GM12875 (cell line): ENCODE measurements at regions not wholly inside any gene's neighbourhood (a gene's known extent, or its start where the extent isn't known, plus 50 kb on each side); places are given as distances from the start of the nearest gene placed in this dataset.

ENCODE experiments used
- H3K4me3 ChIP-seq: one replicate; pipeline ENCODE4 v1.5.1; 2011; ENCODE audit warnings: low read depth, low read length, control low read depth
- TF ChIP-seq, protein P1 (sequence below): IDR thresholded peaks from 2 replicates; pipeline ENCODE4 v1.5.1; 2011; ENCODE audit warnings: low read depth, mild to moderate bottlenecking, control low read depth, inconsistent platforms, low read length, moderate library complexity, borderline replicate concordance; ENCODE audit not compliant: insufficient read depth

GRCh38 chr1:58883888-58884482 is 100.1 kb upstream of the JUN start:
- H3K4me3 ChIP-seq, result no peak overlapping the region
- TF ChIP-seq, protein P1, sequence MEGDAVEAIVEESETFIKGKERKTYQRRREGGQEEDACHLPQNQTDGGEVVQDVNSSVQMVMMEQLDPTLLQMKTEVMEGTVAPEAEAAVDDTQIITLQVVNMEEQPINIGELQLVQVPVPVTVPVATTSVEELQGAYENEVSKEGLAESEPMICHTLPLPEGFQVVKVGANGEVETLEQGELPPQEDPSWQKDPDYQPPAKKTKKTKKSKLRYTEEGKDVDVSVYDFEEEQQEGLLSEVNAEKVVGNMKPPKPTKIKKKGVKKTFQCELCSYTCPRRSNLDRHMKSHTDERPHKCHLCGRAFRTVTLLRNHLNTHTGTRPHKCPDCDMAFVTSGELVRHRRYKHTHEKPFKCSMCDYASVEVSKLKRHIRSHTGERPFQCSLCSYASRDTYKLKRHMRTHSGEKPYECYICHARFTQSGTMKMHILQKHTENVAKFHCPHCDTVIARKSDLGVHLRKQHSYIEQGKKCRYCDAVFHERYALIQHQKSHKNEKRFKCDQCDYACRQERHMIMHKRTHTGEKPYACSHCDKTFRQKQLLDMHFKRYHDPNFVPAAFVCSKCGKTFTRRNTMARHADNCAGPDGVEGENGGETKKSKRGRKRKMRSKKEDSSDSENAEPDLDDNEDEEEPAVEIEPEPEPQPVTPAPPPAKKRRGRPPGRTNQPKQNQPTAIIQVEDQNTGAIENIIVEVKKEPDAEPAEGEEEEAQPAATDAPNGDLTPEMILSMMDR, result no peak

- H3K4me3 ChIP-seq, result no peak overlapping the region
- TF ChIP-seq, protein P1, result no peak
Observed at GRCh38 chr1:58884706-58885661, 101.1 kb upstream of the JUN start.

DNA sequence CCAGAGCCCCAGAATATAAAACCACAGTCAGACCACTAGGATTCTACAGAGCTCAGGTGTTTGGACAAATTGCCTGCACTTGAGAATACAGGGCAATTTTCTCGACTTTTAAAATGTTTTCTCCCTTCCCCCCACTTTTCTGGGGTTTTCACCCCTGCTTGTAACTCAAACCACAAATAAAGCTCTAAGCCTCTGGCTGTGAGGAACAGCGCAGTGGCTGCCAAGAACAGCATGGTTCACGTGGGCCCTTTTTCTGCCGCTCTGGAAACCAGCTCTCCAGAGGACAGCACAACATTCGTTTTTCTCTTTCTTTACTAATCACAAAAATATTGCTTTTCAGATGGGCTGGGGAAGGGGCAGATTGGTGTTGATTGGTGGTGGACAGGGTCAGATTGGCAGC is 102.2 kb upstream of the JUN start:
- no peak overlapping the region for H3K4me3 ChIP-seq
- TF ChIP-seq, protein P1, result no peak

- TF ChIP-seq, protein P1, result no peak
- H3K4me3 ChIP-seq, result no peak overlapping the region
Observed at GRCh38 chr1:58886611-58887010, 102.8 kb upstream of the JUN start.

DNA sequence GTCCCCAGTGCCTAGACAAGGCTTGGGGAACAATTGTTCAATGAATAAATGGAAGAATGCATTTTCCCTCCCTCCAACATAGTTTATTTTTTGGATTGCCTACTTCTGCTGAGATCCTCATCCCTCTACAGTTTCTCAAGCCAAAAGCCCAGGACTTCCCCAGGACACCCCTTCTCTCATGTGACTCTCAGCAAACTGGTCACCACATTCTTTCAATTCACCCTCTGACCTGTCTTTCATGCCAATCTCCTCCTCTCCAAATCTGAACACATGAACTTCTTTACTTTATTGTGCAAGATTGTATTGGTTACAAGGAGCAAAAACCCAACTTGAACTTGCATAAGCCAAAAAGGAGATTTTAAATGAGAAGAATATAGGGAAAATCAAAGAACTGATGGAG is 103.2 kb upstream of the JUN start:
- TF ChIP-seq, protein P1, result no peak
- no peak overlapping the region for H3K4me3 ChIP-seq

DNA sequence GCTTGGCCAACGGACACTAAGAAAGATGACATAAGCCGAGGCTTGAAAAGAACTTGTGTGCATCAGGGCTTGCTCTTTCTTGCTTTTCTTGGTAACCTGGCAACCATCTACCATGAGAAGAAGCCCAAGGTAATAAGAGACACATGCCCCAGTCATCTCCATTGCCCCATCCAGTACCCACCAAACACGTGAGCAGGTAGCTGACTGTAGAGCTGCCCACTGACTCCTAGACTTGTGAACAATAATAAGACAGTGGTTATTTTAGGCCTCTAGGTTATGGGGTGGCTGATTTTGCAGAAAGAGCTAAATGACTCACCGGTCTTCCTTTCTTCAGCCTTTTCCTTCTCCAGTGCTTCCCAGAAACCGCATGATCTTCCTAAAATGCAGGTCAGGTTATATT is 105.0 kb upstream of the JUN start:
- TF ChIP-seq, protein P1, result no peak
- no peak overlapping the region for H3K4me3 ChIP-seq
